ENCODE measurements at regions not wholly inside any gene's neighbourhood (a gene's known extent, or its start where the extent isn't known, plus 50 kb on each side); places are given as distances from the start of the nearest gene placed in this dataset.

- no peak for TF ChIP-seq CTCF (conservative IDR thresholded peaks at IDR 0.05 in 1 of 2, IDR thresholded peaks at IDR 0.05 in 1 of 2; ENCODE audit: extremely low read depth in 1 of 2, insufficient read depth in 1 of 2, low read depth in 1 of 2, low read length in 2 of 2)
- TF ChIP-seq EZH2 (IDR thresholded peaks at IDR 0.05; ENCODE audit: borderline replicate concordance, low read length): no peak
Observed at GRCh38 chr7:35359423-35359822, 105.5 kb upstream of the TBX20 start.

Data from mammary epithelial cell (primary cell).